Endodermal cell (in vitro differentiated cells): ENCODE measurements at regions not wholly inside any gene's neighbourhood (a gene's known extent, or its start where the extent isn't known, plus 50 kb on each side); places are given as distances from the start of the nearest gene placed in this dataset.

Experiments
- DNase-seq: peaks from one replicate; pipeline ENCODE4 v3.0.0-alpha.2; 2017
- H3K27ac ChIP-seq: 2 replicates; pipeline ENCODE4 v1.5.1; 2013; ENCODE audit warnings: mild to moderate bottlenecking, low read depth, low read length, moderate library complexity
- H3K27me3 ChIP-seq: 2 replicates; pipeline ENCODE4 v1.6.1; 2013; ENCODE audit warnings: mild to moderate bottlenecking, low read length, moderate library complexity; ENCODE audit not compliant: insufficient read depth, control insufficient read depth, poor library complexity, severe bottlenecking
- H3K36me3 ChIP-seq: 2 replicates; pipeline ENCODE4 v1.7.0; 2013; ENCODE audit warnings: mild to moderate bottlenecking, low read length, moderate library complexity; ENCODE audit not compliant: control insufficient read depth, insufficient read depth
- H3K4me1 ChIP-seq: one replicate; pipeline ENCODE4 v1.7.0; 2013; ENCODE audit warnings: low read length; ENCODE audit not compliant: control insufficient read depth, insufficient read depth
- H3K4me3 ChIP-seq: 2 replicates; pipeline ENCODE4 v1.5.1; 2013; ENCODE audit warnings: mild to moderate bottlenecking, low read length, moderate library complexity
- H3K9ac ChIP-seq: 2 replicates; pipeline ENCODE4 v1.6.1; 2013; ENCODE audit warnings: mild to moderate bottlenecking, low read length, moderate library complexity; ENCODE audit not compliant: poor library complexity, severe bottlenecking; ENCODE audit errors: extremely low read depth
- H3K9me3 ChIP-seq: 2 replicates; pipeline ENCODE4 v1.6.1; 2013; ENCODE audit warnings: mild to moderate bottlenecking, low read length, moderate library complexity; ENCODE audit not compliant: control insufficient read depth
- H3K27ac Mint-ChIP-seq: 2 replicates; pipeline ENCODE4 v1.8.0; 2020; ENCODE audit warnings: mixed read lengths
- H3K27me3 Mint-ChIP-seq: 2 replicates; pipeline ENCODE4 v1.8.0; 2021; ENCODE audit warnings: mild to moderate bottlenecking, mixed read lengths; ENCODE audit not compliant: insufficient read depth
- H3K36me3 Mint-ChIP-seq: 2 replicates; pipeline ENCODE4 v1.8.0; 2020; ENCODE audit warnings: low read depth, mixed read lengths
- H3K4me1 Mint-ChIP-seq: 2 replicates; pipeline ENCODE4 v1.8.0; 2020; ENCODE audit warnings: mixed read lengths
- H3K4me3 Mint-ChIP-seq: 2 replicates; pipeline ENCODE4 v1.8.0; 2020; ENCODE audit warnings: mild to moderate bottlenecking, moderate library complexity, mixed read lengths
- H3K9me3 Mint-ChIP-seq: 2 replicates; pipeline ENCODE4 v1.8.0; 2020; ENCODE audit warnings: mild to moderate bottlenecking, mixed read lengths
- WGBS, 2 experiments: methylation state at CpG; one replicate each; pipeline versions ENCODE4 v1.1.5 to v1.1.7; 2013; ENCODE audit warnings: missing lambda C conversion rate in 2 of 2, mixed read lengths in 1 of 2; ENCODE audit not compliant: insufficient coverage in 1 of 2, insufficient read length in 1 of 2; 5-methylcytosine and 5-hydroxymethylcytosine counted together
- TF ChIP-seq, protein P1 (sequence below): fragments of 200-600 bp; sonication (generic); conservative IDR thresholded peaks from 2 replicates; pipeline ENCODE4 v1.5.0; 2021; ENCODE audit warnings: antibody characterized with exemption, mild to moderate bottlenecking

DNA sequence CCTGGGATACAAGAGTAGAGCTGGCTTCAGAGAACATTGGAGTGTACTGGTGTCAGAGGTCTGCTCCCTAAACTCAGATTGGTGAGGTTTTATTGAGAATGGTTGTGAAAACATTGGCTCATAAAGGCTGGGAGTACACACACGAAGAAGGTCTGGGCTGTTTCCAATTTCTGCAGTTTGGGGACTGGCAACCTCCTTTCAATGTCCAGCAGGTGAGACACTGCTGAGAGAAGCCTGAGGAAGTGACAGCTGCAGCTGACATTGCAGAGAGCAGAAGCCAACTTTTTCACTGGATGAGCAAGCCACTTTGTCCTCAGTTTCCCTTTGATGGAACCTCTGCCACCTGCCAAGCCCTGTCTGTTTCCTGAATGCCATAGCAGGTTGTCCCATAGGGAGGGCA, 346.6 kb upstream of the SPRED2 start:
- no peaks in the 10 kb centered on the region for H3K4me1 Mint-ChIP-seq
- no peaks in the 10 kb centered on the region for H3K9me3 Mint-ChIP-seq
- no peaks in the 10 kb centered on the region for H3K36me3 ChIP-seq
- DNase-seq, result no peak
- H3K4me3 ChIP-seq, result no peak overlapping the region
- H3K9ac ChIP-seq, result no peak overlapping the region
- TF ChIP-seq, protein P1, sequence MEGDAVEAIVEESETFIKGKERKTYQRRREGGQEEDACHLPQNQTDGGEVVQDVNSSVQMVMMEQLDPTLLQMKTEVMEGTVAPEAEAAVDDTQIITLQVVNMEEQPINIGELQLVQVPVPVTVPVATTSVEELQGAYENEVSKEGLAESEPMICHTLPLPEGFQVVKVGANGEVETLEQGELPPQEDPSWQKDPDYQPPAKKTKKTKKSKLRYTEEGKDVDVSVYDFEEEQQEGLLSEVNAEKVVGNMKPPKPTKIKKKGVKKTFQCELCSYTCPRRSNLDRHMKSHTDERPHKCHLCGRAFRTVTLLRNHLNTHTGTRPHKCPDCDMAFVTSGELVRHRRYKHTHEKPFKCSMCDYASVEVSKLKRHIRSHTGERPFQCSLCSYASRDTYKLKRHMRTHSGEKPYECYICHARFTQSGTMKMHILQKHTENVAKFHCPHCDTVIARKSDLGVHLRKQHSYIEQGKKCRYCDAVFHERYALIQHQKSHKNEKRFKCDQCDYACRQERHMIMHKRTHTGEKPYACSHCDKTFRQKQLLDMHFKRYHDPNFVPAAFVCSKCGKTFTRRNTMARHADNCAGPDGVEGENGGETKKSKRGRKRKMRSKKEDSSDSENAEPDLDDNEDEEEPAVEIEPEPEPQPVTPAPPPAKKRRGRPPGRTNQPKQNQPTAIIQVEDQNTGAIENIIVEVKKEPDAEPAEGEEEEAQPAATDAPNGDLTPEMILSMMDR, result no peak
- H3K27me3 ChIP-seq, result no peaks in the 10 kb centered on the region
- no peaks in the 10 kb centered on the region for H3K4me1 ChIP-seq
- H3K9me3 ChIP-seq, result no peaks in the 10 kb centered on the region
- H3K27ac ChIP-seq, result no peak overlapping the region
- no peaks in the 10 kb centered on the region for H3K36me3 Mint-ChIP-seq
- H3K27ac Mint-ChIP-seq, result no peak overlapping the region
- 80 to 83% methylated on average over 1 of the region's 1 CpG for WGBS, 2 experiments
- no peak overlapping the region for H3K4me3 Mint-ChIP-seq
- H3K27me3 Mint-ChIP-seq, result peaks cover 16% of the 10 kb centered on the region

- no peak overlapping the region for H3K27ac ChIP-seq
- no peak overlapping the region for H3K9ac ChIP-seq
- no peaks in the 10 kb centered on the region for H3K9me3 Mint-ChIP-seq
- H3K9me3 ChIP-seq, result no peaks in the 10 kb centered on the region
- no peak overlapping the region for H3K4me3 ChIP-seq
- 79 to 83% methylated on average over 1 to 2 of the region's 2 CpGs for WGBS, 2 experiments
- peak; percentile 58 for DNase-seq
- H3K4me1 Mint-ChIP-seq, result no peaks in the 10 kb centered on the region
- no peaks in the 10 kb centered on the region for H3K27me3 ChIP-seq
- H3K36me3 Mint-ChIP-seq, result no peaks in the 10 kb centered on the region
- H3K27ac Mint-ChIP-seq, result no peak overlapping the region
- H3K27me3 Mint-ChIP-seq, result peaks cover 16% of the 10 kb centered on the region
- H3K4me1 ChIP-seq, result no peaks in the 10 kb centered on the region
- TF ChIP-seq, protein P1, result no peak
- H3K4me3 Mint-ChIP-seq, result no peak overlapping the region
- H3K36me3 ChIP-seq, result no peaks in the 10 kb centered on the region
Measured at GRCh38 chr2:65778137-65778536, 345.7 kb upstream of the SPRED2 start.

GRCh38 chr2:65775839-65776238, 343.4 kb upstream of the SPRED2 start:
- no peaks in the 10 kb centered on the region for H3K27me3 ChIP-seq
- H3K36me3 ChIP-seq, result no peaks in the 10 kb centered on the region
- no peak overlapping the region for H3K4me3 Mint-ChIP-seq
- no peaks in the 10 kb centered on the region for H3K9me3 Mint-ChIP-seq
- no peak for DNase-seq
- H3K36me3 Mint-ChIP-seq, result no peaks in the 10 kb centered on the region
- H3K4me1 ChIP-seq, result no peaks in the 10 kb centered on the region
- H3K27me3 Mint-ChIP-seq, result peaks cover 18% of the 10 kb centered on the region
- H3K27ac ChIP-seq, result no peak overlapping the region
- no peaks in the 10 kb centered on the region for H3K4me1 Mint-ChIP-seq
- H3K9me3 ChIP-seq, result no peaks in the 10 kb centered on the region
- H3K4me3 ChIP-seq, result no peak overlapping the region
- TF ChIP-seq, protein P1, result no peak
- no peak overlapping the region for H3K27ac Mint-ChIP-seq
- no peak overlapping the region for H3K9ac ChIP-seq
- WGBS, 2 experiments, result 100% methylated on average over 2 of the region's 2 CpGs; no CpG with 5 or more reads in 1 of the 2 experiments
